ENCODE measurements at regions not wholly inside any gene's neighbourhood (a gene's known extent, or its start where the extent isn't known, plus 50 kb on each side); places are given as distances from the start of the nearest gene placed in this dataset.

DNA sequence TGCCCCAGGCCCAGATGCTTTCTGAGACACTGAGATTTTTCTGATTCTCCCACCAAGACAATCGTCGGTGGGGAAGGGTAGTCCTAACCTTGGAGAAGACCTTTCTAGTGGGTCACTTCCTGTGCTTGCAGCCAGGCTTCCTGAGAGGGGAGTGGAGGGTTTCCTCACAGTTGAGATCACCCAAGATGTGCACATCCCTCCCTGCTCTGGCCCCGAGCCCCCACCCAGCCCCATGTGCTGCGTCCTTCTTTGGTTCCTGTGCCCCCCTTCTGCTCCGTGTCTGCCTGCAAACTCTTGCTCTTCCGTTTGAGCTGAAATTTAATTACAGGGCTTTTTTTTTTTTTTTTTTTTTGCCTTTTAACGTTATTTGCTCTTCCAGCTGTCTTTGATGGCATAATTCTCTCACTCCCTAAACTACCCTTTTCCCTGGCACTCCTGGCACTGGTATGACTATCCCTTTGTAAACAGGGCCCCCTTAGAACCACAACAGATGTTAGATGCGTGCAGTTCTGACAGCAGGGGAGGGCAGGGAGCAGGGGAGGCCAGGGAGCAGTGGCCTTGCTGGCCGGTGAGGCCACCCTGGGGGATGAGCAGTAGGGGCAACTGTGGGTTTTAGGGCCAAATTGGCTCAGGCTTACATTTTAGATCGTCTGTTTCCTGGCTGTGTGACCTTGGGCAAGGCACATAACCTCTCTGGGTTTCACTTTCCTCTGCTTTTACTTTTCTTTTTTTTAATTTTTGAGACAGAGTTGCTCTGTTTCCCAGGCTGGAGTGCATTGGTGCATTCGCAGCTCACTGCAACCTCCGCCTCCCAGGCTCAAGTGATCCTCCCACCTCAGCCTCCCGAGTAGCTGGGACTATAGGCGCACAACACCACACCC, 144.5 kb downstream of the PHETA1 start:
- DNase-seq (ENCODE audit: low read depth in 2 of 3, low spot score in 2 of 3), result no peak

DNA sequence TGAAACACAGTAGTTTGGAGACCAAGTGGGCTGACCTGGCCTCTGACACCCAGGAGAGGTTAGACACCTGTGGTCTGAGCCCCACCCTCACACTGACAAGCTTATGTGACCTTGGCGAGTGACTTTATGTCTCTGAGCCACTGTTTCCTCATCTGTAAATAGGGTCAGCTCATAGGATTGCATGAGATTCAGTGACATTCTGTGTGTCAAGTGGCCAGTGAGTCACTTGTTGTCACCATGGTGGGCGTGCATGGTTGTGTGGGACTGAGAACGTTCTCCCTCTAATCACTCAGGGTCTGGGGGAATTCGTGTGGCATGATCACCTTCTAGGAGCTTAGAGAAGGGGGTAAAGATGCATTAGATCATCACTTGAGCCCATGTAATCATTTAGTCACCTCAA, 146.4 kb downstream of the PHETA1 start:
- DNase-seq (ENCODE audit: low read depth in 2 of 3, low spot score in 2 of 3), result no peak

DNA sequence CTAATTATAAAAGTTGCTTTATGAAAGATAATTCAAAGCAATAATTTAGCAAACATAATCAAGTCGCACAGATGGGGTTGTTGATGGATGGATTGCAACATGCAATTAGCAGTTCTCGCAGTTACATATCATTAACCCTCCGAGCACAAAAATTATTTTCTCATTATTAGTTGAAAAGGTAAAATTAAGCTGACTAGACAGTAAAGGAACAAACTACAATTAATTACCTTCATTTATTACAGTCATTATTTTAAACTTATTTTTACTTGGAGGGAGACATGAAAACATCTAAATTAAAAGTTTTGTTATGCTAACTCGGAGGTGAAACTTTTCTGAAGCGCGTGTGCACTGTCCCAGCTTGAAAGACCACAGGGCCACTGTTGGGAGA, 146.9 kb downstream of the PHETA1 start:
- no peak for DNase-seq (ENCODE audit: low read depth in 2 of 3, low spot score in 2 of 3)

DNA sequence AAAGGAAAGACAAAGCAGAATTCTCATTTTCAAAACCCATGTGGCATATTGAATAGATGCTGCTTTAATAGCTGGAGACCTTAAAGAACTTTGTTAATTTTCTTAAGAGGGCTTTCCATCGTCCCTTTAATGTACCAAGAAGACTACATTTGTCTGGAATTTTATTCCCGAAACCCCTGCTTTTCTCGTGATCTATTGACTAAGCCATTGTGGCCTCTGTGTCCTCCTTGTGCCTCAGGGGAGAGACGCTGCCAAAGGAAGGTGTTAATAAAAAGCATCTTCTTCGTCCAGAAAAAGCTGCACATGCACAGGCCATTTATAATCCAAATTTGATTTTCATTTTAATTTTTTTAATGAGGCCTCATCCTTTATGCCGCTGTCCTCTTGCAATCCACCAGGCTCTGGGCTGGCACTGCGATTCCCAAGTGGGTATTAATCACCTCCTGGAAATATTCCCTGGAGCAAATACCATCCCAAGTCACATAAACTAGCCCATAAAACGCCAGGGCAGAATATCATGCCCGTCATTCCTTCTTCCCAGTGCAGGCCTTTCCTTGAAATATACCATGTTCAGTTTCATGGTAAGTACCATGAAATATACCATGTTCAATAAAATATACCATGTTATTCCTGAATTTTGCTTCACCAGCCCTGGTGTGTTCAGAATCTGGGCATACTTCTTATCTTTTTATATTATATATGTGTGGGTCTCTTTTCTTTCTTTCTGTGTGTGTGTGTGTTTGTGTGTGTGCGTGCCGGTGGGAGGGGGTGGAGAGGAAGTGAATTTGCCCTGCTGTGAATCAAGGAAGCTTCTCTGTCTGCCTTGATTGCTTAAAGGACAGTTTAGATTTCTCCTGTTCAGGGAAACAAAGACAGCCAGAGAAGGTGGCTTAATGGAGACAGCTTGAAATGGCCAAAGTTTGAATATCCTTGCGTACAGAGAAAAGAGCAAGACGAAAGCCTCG, 147.6 kb downstream of the PHETA1 start:
- DNase-seq (ENCODE audit: low read depth in 2 of 3, low spot score in 2 of 3), result no peak

DNA sequence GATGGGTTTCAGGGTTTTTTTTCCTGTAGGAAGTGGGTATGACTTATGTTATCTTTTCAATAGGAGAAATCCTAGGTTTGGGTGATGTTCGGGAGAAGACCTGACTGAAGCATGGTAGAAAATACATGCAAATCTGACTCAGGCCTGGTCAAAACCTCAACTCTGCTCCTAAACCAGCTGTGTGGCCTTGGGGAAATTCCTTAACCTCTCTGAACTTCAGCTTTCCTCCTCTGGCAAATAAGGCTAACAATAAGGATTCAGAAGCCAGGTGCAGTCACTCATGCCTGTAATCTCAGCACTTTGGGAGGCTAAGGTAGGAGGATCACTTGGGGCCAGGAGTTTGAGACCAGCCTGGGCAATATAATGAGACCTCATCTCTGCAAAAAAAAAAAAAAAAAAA, 148.5 kb downstream of the PHETA1 start:
- no peak for DNase-seq (ENCODE audit: low read depth in 2 of 3, low spot score in 2 of 3)

DNA sequence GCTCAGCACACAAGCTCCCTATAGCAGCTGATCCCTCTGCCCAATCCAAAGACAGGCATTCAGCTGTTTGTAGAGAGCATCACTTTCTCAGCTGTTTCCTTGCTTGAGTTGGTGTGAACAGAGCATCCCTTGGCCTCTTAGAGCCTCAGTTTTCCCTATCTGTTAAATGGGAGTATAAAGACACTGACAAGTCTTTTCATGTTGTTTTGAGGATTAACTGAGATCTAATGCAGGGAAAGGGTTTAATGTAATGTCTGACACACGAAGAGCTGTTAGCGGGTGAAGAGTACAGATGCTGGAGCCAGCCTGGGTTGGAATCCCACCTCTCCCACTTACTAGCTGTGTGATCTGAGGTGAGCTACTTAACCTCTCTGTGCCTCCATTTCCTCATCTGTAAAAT, 149.5 kb downstream of the PHETA1 start:
- DNase-seq (ENCODE audit: low read depth in 2 of 3, low spot score in 2 of 3), result no peak

DNA sequence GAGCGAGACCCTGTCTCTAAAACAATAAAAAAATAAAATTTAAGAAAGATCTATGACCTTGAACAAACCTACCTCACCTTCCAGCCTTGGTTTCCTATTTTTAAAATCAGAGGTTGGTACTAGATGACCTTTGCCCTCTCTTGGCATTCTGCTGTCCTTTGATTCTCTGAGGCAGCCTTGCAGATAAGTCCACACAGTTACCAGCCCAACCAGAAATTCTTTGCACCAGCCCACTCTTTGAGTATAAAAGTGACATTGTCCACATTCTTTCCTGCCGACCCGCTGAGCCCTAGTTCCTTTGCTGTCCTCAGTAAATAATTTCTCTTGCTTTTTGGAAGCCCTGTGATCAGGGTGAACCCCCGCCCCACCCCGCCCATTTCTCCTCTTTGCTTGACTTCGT, 150.4 kb downstream of the PHETA1 start:
- no peak for DNase-seq (ENCODE audit: low read depth in 2 of 3, low spot score in 2 of 3)

DNA sequence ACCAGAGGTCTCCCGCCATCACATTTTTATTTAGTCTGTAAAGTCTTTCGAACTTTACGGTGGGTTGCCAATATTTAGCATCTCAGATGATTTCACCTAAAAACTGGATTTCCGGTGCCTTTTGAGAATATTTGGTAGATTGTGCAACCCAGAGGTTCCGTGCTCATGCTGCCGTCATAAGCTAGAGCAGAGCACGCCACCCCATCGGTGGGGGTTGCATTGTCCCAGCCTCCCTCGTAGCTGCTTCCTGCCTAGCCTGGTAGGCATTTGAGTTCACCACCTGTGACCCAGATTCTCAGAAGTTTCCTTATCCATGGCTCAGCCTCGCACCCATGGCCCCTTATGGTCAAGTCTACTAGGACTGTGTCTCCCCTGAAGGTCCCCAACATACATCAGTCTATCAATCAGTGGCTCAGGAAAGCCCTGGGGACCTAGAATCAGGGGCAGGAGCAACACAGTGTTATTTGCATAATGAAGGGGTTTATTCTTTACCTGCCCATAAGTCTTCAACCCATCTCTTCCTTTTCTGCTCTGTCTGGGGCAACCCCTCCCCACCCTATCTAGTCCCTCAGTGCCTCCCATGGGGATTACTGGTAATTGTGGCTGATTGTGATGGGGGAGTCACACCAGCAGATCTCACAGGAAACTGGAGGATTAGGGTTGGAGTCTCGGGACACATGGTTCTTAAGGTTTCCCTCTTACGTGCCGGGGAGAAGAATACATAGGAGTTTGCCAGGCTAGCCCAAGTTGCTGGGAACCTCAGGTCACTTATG, 152.3 kb downstream of the PHETA1 start:
- DNase-seq (ENCODE audit: low read depth in 2 of 3, low spot score in 2 of 3), result no peak

DNA sequence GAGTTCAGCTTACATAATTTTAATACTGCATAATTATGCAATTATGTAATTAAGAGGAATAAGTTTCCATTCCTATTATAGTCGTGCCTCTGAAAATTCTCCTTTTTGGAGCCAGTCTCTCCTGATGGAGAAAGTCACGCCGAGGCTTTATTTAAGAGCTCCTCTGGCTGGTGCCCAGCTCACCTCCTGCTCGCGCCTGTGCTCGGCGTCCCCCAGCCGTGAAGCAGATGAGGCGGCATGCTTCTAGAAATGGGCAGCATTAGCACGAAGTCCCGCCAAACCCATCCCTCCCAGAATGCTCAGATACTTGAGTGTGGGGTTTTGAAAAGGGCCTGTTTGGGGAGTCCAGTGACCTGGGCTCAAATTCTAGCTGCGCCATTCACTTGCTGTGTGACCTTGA, 153.0 kb downstream of the PHETA1 start:
- no peak for DNase-seq (ENCODE audit: low read depth in 2 of 3, low spot score in 2 of 3)

DNA sequence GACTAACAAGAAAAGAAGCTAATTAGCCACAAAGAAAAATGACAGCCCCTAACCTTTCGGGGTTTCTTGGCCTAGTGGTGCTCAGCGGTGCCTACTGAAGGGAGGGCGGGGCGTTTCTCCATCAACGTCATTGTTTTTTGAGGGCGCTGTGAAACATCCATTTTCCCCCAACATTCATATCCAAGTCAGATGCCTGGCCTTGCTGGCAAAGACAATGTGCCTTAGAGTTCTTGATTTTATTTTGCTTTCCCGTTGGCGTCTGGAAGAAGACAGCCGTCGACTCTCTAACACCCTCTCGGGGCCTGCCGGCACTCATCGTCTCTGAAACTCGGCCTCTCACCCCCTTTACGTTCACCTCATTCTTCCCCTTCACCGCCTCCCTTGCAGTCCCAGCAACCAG, 154.5 kb downstream of the PHETA1 start:
- no peak for DNase-seq (ENCODE audit: low read depth in 2 of 3, low spot score in 2 of 3)

DNA sequence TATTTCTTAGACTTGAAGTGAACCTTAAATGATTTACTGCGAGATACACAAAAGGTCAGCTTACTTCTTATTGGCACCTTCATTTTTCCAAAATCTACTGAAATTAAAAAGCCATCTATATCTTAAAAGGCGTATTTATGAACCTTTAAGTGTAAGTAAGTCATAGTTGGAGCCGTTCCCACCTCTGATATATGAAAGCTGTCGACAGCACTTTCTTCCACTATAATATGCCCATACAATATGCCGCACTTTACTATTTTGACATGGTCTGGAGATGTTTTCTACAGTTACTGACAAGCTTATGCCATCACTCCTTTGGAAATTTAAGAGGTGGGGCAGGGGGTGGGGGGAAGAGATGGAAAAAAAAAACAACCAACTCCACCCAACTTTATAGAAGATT, 155.3 kb downstream of the PHETA1 start:
- no peak for DNase-seq (ENCODE audit: low read depth in 2 of 3, low spot score in 2 of 3)

DNA sequence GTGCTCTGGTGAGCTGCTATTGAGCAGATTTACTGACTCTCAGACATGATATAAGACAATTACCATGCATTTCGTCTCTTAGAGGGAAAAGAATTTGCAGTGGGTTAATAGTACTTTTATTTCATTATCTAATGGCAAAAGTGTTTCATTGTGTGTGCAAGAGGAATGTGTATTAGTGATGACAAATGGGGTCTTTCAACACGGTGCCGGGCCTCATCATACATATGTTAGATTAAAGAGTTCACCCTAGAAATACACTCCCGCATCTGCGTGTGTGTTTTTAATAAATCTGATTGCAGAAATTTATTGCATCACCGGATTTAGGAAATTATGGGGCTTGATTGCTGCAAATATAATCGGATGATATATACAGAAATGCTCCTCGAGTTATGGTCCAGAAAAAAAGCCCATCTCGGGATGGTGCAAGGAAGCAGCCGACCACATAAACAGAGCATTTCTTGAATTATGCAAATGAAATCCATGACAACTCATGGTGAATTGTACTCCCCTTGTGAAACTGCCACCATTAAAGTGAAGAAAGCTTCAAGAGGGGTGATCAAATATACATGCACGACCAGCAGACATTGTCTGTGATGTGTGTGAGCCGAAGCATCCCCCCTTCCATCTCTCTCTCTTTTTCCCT, 156.0 kb downstream of the PHETA1 start:
- no peak for DNase-seq (ENCODE audit: low read depth in 2 of 3, low spot score in 2 of 3)

DNA sequence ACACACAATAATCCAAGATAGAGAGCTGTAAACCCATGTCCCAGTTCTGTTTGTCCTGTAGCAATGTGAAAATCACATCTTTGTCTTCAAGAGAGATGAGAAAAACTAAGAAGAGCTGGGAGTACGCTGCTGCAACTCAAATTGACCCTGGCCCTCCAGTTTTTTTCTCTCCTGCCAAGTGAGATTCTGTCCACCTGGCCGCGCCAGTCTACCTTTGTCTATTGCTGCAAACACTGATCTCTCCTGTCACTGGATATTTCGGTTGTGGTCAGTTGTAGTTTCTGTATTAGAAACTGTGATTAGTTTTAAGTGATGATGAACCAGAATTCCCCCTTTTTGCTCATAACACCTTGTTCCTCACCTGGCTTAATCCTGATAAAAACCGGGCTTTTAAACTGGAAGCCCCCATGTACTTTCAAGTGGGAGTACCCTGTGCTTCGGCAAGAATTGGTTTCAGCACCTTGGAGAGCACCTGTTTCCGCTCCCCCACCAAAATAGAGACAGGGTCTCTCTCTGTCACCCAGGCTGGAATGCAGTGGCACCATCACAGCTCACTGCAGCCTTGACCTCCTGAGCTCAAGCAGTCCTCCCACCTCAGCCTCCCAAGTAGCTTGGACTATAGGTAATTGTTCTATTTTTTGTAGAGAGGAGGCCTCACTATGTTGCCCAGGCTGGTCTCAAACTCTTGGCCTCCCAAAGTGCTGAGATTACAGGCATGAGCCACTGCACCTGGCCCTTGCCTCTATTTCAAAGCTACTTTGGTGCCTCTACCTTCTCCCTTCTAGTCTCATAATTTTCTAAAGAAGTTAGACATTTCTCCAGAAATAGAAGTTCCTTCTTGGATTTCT, 156.8 kb downstream of the PHETA1 start:
- DNase-seq (ENCODE audit: low read depth in 2 of 3, low spot score in 2 of 3), result no peak

DNA sequence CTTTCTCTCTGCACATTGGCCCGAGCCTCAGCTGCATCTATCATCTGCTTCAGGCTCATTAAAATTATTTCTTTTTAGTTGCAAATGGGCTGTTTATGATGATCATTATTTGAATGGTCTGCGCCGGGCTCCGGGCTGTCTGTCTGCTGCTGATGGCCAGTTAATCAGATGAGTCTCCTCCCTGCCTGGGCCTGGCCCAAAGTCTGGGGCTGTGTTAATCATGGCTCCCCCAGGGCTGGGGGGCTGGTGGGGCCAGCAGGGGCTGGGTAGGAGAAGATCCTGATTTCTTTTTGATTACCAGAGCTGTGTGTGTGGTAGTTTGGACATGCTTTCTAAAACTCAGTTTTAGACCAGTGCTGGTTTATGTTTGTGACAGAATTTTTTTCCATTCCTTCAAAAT, 159.1 kb downstream of the PHETA1 start:
- no peak for DNase-seq (ENCODE audit: low read depth in 2 of 3, low spot score in 2 of 3)

DNA sequence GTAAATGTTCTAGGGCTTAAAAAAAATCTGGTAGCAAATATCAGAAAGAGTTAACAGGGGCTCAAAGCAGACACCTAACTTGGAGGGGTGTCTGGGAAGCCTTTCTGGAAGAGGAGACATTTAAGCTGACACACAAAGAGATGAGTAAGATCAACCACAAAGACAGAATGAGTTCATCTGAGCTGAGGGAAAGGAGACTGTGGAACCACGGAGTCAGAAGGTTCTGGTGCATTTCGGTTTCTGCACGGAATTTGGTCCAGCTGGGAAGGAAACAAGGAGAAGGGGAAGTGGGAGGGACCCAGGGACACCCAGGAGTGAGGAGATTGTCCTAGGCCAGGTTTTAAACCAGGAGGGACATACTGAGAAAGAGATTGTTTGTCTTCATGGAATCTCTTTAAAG, 161.1 kb downstream of the PHETA1 start:
- DNase-seq (ENCODE audit: low read depth in 2 of 3, low spot score in 2 of 3), result no peak

DNA sequence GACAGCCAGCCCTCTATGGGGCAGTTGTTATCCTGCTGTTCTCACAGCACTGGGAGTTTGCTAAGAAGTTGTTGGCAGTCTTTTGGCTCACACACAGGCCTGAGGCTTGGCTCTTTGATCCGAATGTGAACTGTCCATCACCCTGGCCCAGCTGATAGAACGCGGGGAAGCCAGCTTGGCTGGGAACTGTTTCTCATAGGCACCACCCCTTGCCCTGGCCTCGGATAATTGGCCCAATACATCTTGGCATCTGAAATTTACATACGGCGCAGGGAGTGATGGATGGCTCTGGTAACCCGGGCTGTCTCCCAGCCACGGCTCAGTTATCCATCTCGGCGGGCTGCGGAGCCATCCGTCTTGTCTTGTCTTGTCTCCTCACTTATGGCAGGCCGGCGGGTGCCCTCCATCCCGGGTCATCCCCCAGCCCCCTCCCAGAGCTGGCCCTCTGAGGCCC, 164.1 kb downstream of the PHETA1 start:
- DNase-seq (ENCODE audit: low read depth in 2 of 3, low spot score in 2 of 3), result no peak

DNA sequence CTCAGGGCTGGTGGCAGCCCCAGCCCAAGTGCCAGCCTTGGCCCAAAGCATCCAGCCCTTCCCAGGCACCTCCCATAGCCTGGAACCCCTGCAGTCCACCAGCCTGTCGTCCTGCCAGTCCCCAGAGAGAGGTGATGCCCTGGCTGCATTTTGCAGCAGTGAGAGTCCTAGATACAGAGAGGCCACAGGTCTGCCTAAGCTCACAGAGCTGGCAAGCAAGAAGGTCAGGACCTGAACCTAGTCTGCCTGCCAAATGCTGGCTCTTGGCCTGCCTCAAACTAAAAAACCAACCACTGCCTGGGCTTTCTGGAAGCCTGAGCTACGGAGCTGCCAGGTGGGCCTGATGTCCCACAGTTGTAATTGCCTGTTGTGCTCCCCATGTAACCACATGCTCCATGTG, 164.9 kb downstream of the PHETA1 start:
- DNase-seq (ENCODE audit: low read depth in 2 of 3, low spot score in 2 of 3), result no peak

DNA sequence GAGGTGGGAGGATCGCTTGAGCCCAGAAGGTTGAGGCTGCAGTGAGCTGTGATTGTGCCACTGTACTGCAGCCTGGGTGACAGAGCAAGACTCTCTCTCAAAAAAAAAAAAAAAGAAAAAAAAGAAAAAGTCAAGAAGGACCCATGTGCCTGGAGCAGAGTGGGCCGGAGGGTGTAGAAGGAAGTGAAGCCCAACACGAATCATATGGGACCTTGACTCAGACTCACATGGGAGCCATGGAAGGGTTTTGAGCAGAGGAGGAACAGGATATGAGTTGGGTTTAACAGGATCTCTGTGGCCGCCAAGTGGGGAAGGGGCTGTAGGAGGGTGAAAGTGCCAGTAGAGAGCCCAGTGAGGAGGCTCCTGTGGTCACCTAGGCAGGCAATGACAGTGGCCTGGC, 165.4 kb downstream of the PHETA1 start:
- DNase-seq (ENCODE audit: low read depth in 2 of 3, low spot score in 2 of 3), result no peak

DNA sequence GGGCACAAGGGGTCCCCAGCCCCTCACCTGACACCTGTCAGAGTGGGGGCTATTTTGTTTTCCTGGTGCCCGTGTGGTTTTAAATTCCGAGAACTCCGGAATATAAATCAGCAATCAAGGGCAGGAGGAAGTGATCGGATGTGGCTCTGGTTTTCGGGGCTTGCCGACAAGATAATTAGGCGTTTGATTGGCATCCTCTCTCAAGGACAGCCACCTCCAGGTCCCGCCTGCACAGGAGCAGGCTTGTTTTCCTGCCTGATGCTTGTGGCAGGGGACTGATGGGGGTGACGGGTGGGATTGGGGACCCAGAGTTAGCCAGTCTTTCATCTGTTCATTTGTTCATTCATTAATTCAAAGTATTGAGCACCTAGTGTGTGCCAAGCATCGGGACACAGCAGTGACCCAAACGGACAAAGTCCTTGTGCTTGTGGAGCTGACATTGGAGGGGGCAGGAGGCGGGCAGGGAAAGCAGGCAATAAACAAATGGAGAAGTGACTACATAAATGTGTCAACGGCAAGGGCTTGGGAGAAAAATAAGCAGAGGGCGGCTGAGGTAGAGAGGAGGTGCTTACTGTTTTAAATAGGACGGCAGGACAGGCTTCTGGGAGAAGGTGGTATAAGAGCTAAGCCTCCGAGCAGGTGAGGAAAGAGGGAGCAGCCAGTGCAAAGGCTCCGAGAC, 166.5 kb downstream of the PHETA1 start:
- no peak for DNase-seq (ENCODE audit: low read depth in 2 of 3, low spot score in 2 of 3)

Data from activated CD8-positive, alpha-beta memory T cell treated with anti-CD3 and anti-CD28 coated beads for 48 hours (primary cell).